IPS DF 6.9 (cell line): ENCODE measurements at regions not wholly inside any gene's neighbourhood (a gene's known extent, or its start where the extent isn't known, plus 50 kb on each side); places are given as distances from the start of the nearest gene placed in this dataset.

ENCODE experiments used
- DNase-seq: peaks from one replicate; pipeline ENCODE4 v3.0.0-alpha.2; 2013; ENCODE audit warnings: low read depth, low spot score
- H3K27ac ChIP-seq: one replicate; pipeline ENCODE4 v1.5.1; 2013; ENCODE audit warnings: low read length, control low read depth
- H3K27me3 ChIP-seq: 2 replicates; pipeline ENCODE4 v1.6.1; 2013; ENCODE audit warnings: mild to moderate bottlenecking, low read length; ENCODE audit not compliant: control insufficient read depth, insufficient read depth
- H3K36me3 ChIP-seq: 2 replicates; pipeline ENCODE4 v1.6.1; 2013; ENCODE audit warnings: low read length; ENCODE audit not compliant: control insufficient read depth, insufficient read depth
- H3K4me1 ChIP-seq: 2 replicates; pipeline ENCODE4 v1.6.1; 2013; ENCODE audit warnings: low read length; ENCODE audit not compliant: control insufficient read depth, insufficient read depth
- H3K4me3 ChIP-seq: 2 replicates; pipeline ENCODE4 v1.5.1; 2013; ENCODE audit warnings: mild to moderate bottlenecking, low read length
- H3K9me3 ChIP-seq: 2 replicates; pipeline ENCODE4 v1.6.1; 2013; ENCODE audit warnings: low read length, inconsistent platforms; ENCODE audit not compliant: control insufficient read depth, insufficient read depth
- WGBS: extraction: QIAGEN DNeasy Blood & Tissue Kit; methylation state at CpG from one replicate; pipeline ENCODE4 v1.1.7; 2013; ENCODE audit warnings: mixed read lengths, missing lambda C conversion rate; ENCODE audit not compliant: insufficient read length, insufficient coverage; 5-methylcytosine and 5-hydroxymethylcytosine counted together

GRCh38 chr15:93830221-93831080 lies 400.9 kb upstream of the MCTP2 start:
- Histone ChIP-seq H3K9me3 (no peaks in the 10 kb centered on the region), H3K36me3 (no peaks in the 10 kb centered on the region), H3K27me3 (no peaks in the 10 kb centered on the region), H3K4me1 (no peaks in the 10 kb centered on the region), H3K27ac (no peak overlapping the region), H3K4me3 (no peak overlapping the region)
- no peak for DNase-seq
- no CpG with 5 or more reads among the region's 2 CpGs for WGBS

GRCh38 chr15:93829115-93829870 lies 402.1 kb upstream of the MCTP2 start:
- no peaks in the 10 kb centered on the region for H3K27me3 ChIP-seq
- H3K4me1 ChIP-seq: no peaks in the 10 kb centered on the region
- H3K36me3 ChIP-seq: no peaks in the 10 kb centered on the region
- no peaks in the 10 kb centered on the region for H3K9me3 ChIP-seq
- WGBS: no CpG with 5 or more reads among the region's 10 CpGs
- no peak overlapping the region for H3K27ac ChIP-seq
- no peak overlapping the region for H3K4me3 ChIP-seq
- no peak for DNase-seq

- no peak for DNase-seq
- no peaks in the 10 kb centered on the region for H3K4me1 ChIP-seq
- H3K9me3 ChIP-seq: no peaks in the 10 kb centered on the region
- H3K4me3 ChIP-seq: no peak overlapping the region
- no CpG with 5 or more reads among the region's 4 CpGs for WGBS
- no peaks in the 10 kb centered on the region for H3K36me3 ChIP-seq
- H3K27me3 ChIP-seq: no peaks in the 10 kb centered on the region
- H3K27ac ChIP-seq: no peak overlapping the region
These were observed 404.6 kb upstream of the MCTP2 start for GRCh38 chr15:93826790-93827189.

- H3K27ac ChIP-seq: no peak overlapping the region
- no peak overlapping the region for H3K4me3 ChIP-seq
- no peaks in the 10 kb centered on the region for H3K9me3 ChIP-seq
- no peaks in the 10 kb centered on the region for H3K4me1 ChIP-seq
- H3K36me3 ChIP-seq: no peaks in the 10 kb centered on the region
- no peak for DNase-seq
- WGBS: no CpG with 5 or more reads among the region's 3 CpGs
- no peaks in the 10 kb centered on the region for H3K27me3 ChIP-seq
These were observed 405.1 kb upstream of the MCTP2 start for GRCh38 chr15:93826293-93826692.

GRCh38 chr15:93825682-93826081 lies 405.7 kb upstream of the MCTP2 start:
- H3K27ac ChIP-seq: no peak overlapping the region
- no peak overlapping the region for H3K4me3 ChIP-seq
- H3K9me3 ChIP-seq: no peaks in the 10 kb centered on the region
- WGBS: no CpG with 5 or more reads among the region's 4 CpGs
- no peaks in the 10 kb centered on the region for H3K27me3 ChIP-seq
- DNase-seq: no peak
- no peaks in the 10 kb centered on the region for H3K4me1 ChIP-seq
- H3K36me3 ChIP-seq: no peaks in the 10 kb centered on the region

- no peaks in the 10 kb centered on the region for H3K36me3 ChIP-seq
- H3K4me1 ChIP-seq: no peaks in the 10 kb centered on the region
- H3K27ac ChIP-seq: no peak overlapping the region
- no peak overlapping the region for H3K4me3 ChIP-seq
- no peaks in the 10 kb centered on the region for H3K27me3 ChIP-seq
- DNase-seq: no peak
- no CpG with 5 or more reads among the region's 9 CpGs for WGBS
- H3K9me3 ChIP-seq: no peaks in the 10 kb centered on the region
These were observed 407.1 kb upstream of the MCTP2 start for GRCh38 chr15:93823971-93824913.

- Histone ChIP-seq H3K4me1 (0 out of 2 replicates have a peak, but pooled peaks cover 1% of the 10 kb centered on the region), H3K4me3 (no peak overlapping the region), H3K27ac (no peak overlapping the region), H3K9me3 (no peaks in the 10 kb centered on the region), H3K27me3 (no peaks in the 10 kb centered on the region), H3K36me3 (no peaks in the 10 kb centered on the region)
- no CpG with 5 or more reads among the region's 4 CpGs for WGBS
- no peak for DNase-seq
These were observed 410.8 kb upstream of the MCTP2 start for GRCh38 chr15:93820566-93820965.

- H3K27ac ChIP-seq: no peak overlapping the region
- no peaks in the 10 kb centered on the region for H3K27me3 ChIP-seq
- 0 out of 2 replicates have a peak, but pooled peaks cover 1% of the 10 kb centered on the region for H3K4me1 ChIP-seq
- H3K4me3 ChIP-seq: no peak overlapping the region
- DNase-seq: no peak
- H3K36me3 ChIP-seq: no peaks in the 10 kb centered on the region
- whole genome bisulfite sequencing: no CpG with 5 or more reads among the region's 4 CpGs
- no peaks in the 10 kb centered on the region for H3K9me3 ChIP-seq
These were observed 411.5 kb upstream of the MCTP2 start for GRCh38 chr15:93819826-93820225.

- Histone ChIP-seq H3K4me1 (0 out of 2 replicates have a peak, but pooled peaks cover 1% of the 10 kb centered on the region), H3K27me3 (no peaks in the 10 kb centered on the region), H3K4me3 (no peak overlapping the region), H3K9me3 (no peaks in the 10 kb centered on the region), H3K27ac (no peak overlapping the region), H3K36me3 (no peaks in the 10 kb centered on the region)
- no peak for DNase-seq
These were observed 414.5 kb upstream of the MCTP2 start for GRCh38 chr15:93816815-93817214.

GRCh38 chr15:93811305-93811704 lies 420.1 kb upstream of the MCTP2 start:
- H3K4me3 ChIP-seq: no peak overlapping the region
- no peaks in the 10 kb centered on the region for H3K27me3 ChIP-seq
- no peaks in the 10 kb centered on the region for H3K4me1 ChIP-seq
- H3K9me3 ChIP-seq: no peaks in the 10 kb centered on the region
- no peak overlapping the region for H3K27ac ChIP-seq
- H3K36me3 ChIP-seq: no peaks in the 10 kb centered on the region
- no peak for DNase-seq
- WGBS: no CpG with 5 or more reads among the region's 5 CpGs
